ENCODE measurements at regions not wholly inside any gene's neighbourhood (a gene's known extent, or its start where the extent isn't known, plus 50 kb on each side); places are given as distances from the start of the nearest gene placed in this dataset.

- Histone ChIP-seq H3K9ac (ENCODE audit: low read length) (no peak overlapping the region), H3K27ac (ENCODE audit: low read length) (no peak overlapping the region), H3K79me2 (ENCODE audit: low read length) (no peaks in the 10 kb centered on the region), H4K20me1 (ENCODE audit: insufficient read depth, low read length) (no peaks in the 10 kb centered on the region), H3K27me3 (ENCODE audit: low read depth, low read length) (no peaks in the 10 kb centered on the region), H3K4me2 (ENCODE audit: low read length) (no peak overlapping the region), H3K4me1 (ENCODE audit: low read length) (no peaks in the 10 kb centered on the region), H2AFZ (ENCODE audit: low read depth, low read length) (no peak overlapping the region), H3K9me3 (ENCODE audit: insufficient read depth, low read length) (no peaks in the 10 kb centered on the region), H3K4me3 (ENCODE audit: low read length) (no peak overlapping the region), H3K36me3 (replicated peaks; ENCODE audit: low read depth, low read length) (no peaks in the 10 kb centered on the region)
- TF ChIP-seq CTCF (IDR thresholded peaks at IDR 0.05; ENCODE audit: low read depth, low read length) (no peak), EZH2phosphoT487 (IDR thresholded peaks at IDR 0.05; ENCODE audit: low read depth) (no peak)
These were observed 458.2 kb upstream of the NOX3 start for GRCh38 chr6:155913816-155914215.

GRCh38 chr6:155909710-155910109, 454.1 kb upstream of the NOX3 start:
- Histone ChIP-seq H3K27me3 (ENCODE audit: low read depth, low read length) (no peaks in the 10 kb centered on the region), H3K4me3 (ENCODE audit: low read length) (no peak overlapping the region), H3K4me2 (ENCODE audit: low read length) (no peak overlapping the region), H3K9me3 (ENCODE audit: insufficient read depth, low read length) (no peaks in the 10 kb centered on the region), H2AFZ (ENCODE audit: low read depth, low read length) (no peak overlapping the region), H4K20me1 (ENCODE audit: insufficient read depth, low read length) (no peaks in the 10 kb centered on the region), H3K36me3 (replicated peaks; ENCODE audit: low read depth, low read length) (no peaks in the 10 kb centered on the region), H3K79me2 (ENCODE audit: low read length) (no peaks in the 10 kb centered on the region), H3K4me1 (ENCODE audit: low read length) (no peaks in the 10 kb centered on the region), H3K27ac (ENCODE audit: low read length) (no peak overlapping the region), H3K9ac (ENCODE audit: low read length) (no peak overlapping the region)
- TF ChIP-seq CTCF (IDR thresholded peaks at IDR 0.05; ENCODE audit: low read depth, low read length) (no peak), EZH2phosphoT487 (IDR thresholded peaks at IDR 0.05; ENCODE audit: low read depth) (no peak)

- no peaks in the 10 kb centered on the region for H3K4me1 ChIP-seq (ENCODE audit: low read length)
- no peak for TF ChIP-seq CTCF (IDR thresholded peaks at IDR 0.05; ENCODE audit: low read depth, low read length)
- H3K9ac ChIP-seq (ENCODE audit: low read length), result no peak overlapping the region
- no peak overlapping the region for H3K4me2 ChIP-seq (ENCODE audit: low read length)
- H2AFZ ChIP-seq (ENCODE audit: low read depth, low read length), result no peak overlapping the region
- no peaks in the 10 kb centered on the region for H3K79me2 ChIP-seq (ENCODE audit: low read length)
- no peaks in the 10 kb centered on the region for H3K9me3 ChIP-seq (ENCODE audit: insufficient read depth, low read length)
- no peaks in the 10 kb centered on the region for H3K27me3 ChIP-seq (ENCODE audit: low read depth, low read length)
- H3K27ac ChIP-seq (ENCODE audit: low read length), result no peak overlapping the region
- no peak overlapping the region for H3K4me3 ChIP-seq (ENCODE audit: low read length)
- H4K20me1 ChIP-seq (ENCODE audit: insufficient read depth, low read length), result no peaks in the 10 kb centered on the region
- H3K36me3 ChIP-seq (replicated peaks; ENCODE audit: low read depth, low read length), result no peaks in the 10 kb centered on the region
These were observed 440.0 kb upstream of the NOX3 start for GRCh38 chr6:155895641-155896040.

- Histone ChIP-seq H3K9me3 (ENCODE audit: insufficient read depth, low read length) (no peaks in the 10 kb centered on the region), H3K27me3 (ENCODE audit: low read depth, low read length) (no peaks in the 10 kb centered on the region), H3K4me3 (ENCODE audit: low read length) (no peak overlapping the region), H3K79me2 (ENCODE audit: low read length) (no peaks in the 10 kb centered on the region), H3K36me3 (replicated peaks; ENCODE audit: low read depth, low read length) (no peaks in the 10 kb centered on the region), H3K9ac (ENCODE audit: low read length) (no peak overlapping the region), H4K20me1 (ENCODE audit: insufficient read depth, low read length) (no peaks in the 10 kb centered on the region), H2AFZ (ENCODE audit: low read depth, low read length) (no peak overlapping the region), H3K4me2 (ENCODE audit: low read length) (no peak overlapping the region), H3K27ac (ENCODE audit: low read length) (no peak overlapping the region), H3K4me1 (ENCODE audit: low read length) (no peaks in the 10 kb centered on the region)
- TF ChIP-seq CTCF (IDR thresholded peaks at IDR 0.05; ENCODE audit: low read depth, low read length) (no peak), EZH2phosphoT487 (IDR thresholded peaks at IDR 0.05; ENCODE audit: low read depth) (no peak)
These were observed 439.1 kb upstream of the NOX3 start for GRCh38 chr6:155894758-155895157.
